WERI-Rb-1 (cell line): ENCODE measurements at regions not wholly inside any gene's neighbourhood (a gene's known extent, or its start where the extent isn't known, plus 50 kb on each side); places are given as distances from the start of the nearest gene placed in this dataset.

Source experiments
- DNase-seq: peaks from one replicate; pipeline ENCODE4 v3.0.0-alpha.2; 2020
- H3K27ac ChIP-seq: fragments of 250-450 bp; sonication (Bioruptor Pico); 2 replicates; pipeline ENCODE4 v1.5.1; 2020; ENCODE audit warnings: mild to moderate bottlenecking, moderate library complexity
- H3K27me3 ChIP-seq: fragments of 250-450 bp; sonication (Bioruptor Pico); 2 replicates; pipeline ENCODE4 v1.5.1; 2021; ENCODE audit warnings: mild to moderate bottlenecking, low read depth, moderate library complexity; ENCODE audit not compliant: insufficient read depth, severe bottlenecking
- H3K36me3 ChIP-seq: fragments of 250-450 bp; sonication (Bioruptor Pico); 2 replicates; pipeline ENCODE4 v1.5.1; 2020; ENCODE audit warnings: mild to moderate bottlenecking, moderate library complexity
- H3K4me3 ChIP-seq: 2 replicates; pipeline ENCODE4 v1.5.1; 2011; ENCODE audit warnings: low read depth, mild to moderate bottlenecking, control low read depth, low read length
- H3K9me3 ChIP-seq: fragments of 250-450 bp; sonication (Bioruptor Pico); 2 replicates; pipeline ENCODE4 v1.5.1; 2021; ENCODE audit warnings: mild to moderate bottlenecking, moderate library complexity; ENCODE audit not compliant: severe bottlenecking
- CTCF ChIP-seq: IDR thresholded peaks from 2 replicates; pipeline ENCODE4 v1.5.1; 2011; ENCODE audit warnings: low read depth, mild to moderate bottlenecking, control low read depth, inconsistent platforms, low read length

- Histone ChIP-seq H3K27me3 (no peaks in the 10 kb centered on the region), H3K36me3 (no peaks in the 10 kb centered on the region), H3K27ac (no peak overlapping the region), H3K9me3 (peaks cover 2% of the 10 kb centered on the region), H3K4me3 (no peak overlapping the region)
- TF ChIP-seq CTCF = no peak
- DNase-seq = no peak
Measured at GRCh38 chr18:28824183-28824574, 647.2 kb upstream of the CDH2 start.

- Histone ChIP-seq H3K4me3 (no peak overlapping the region), H3K9me3 (peaks cover 2% of the 10 kb centered on the region), H3K27me3 (no peaks in the 10 kb centered on the region), H3K36me3 (no peaks in the 10 kb centered on the region), H3K27ac (no peak overlapping the region)
- no peak for DNase-seq
- no peak for TF ChIP-seq CTCF
Measured at GRCh38 chr18:28823506-28824182, 646.7 kb upstream of the CDH2 start.

GRCh38 chr18:28820353-28820752, 643.4 kb upstream of the CDH2 start:
- no peak overlapping the region for H3K27ac ChIP-seq
- H3K9me3 ChIP-seq = peaks cover 2% of the 10 kb centered on the region
- no peak overlapping the region for H3K4me3 ChIP-seq
- H3K27me3 ChIP-seq = no peaks in the 10 kb centered on the region
- no peaks in the 10 kb centered on the region for H3K36me3 ChIP-seq
- no peak for TF ChIP-seq CTCF
- no peak for DNase-seq

- H3K36me3 ChIP-seq = no peaks in the 10 kb centered on the region
- no peaks in the 10 kb centered on the region for H3K27me3 ChIP-seq
- no peak for TF ChIP-seq CTCF
- H3K27ac ChIP-seq = no peak overlapping the region
- no peak overlapping the region for H3K4me3 ChIP-seq
- no peaks in the 10 kb centered on the region for H3K9me3 ChIP-seq
- no peak for DNase-seq
Measured at GRCh38 chr18:28816155-28816554, 639.2 kb upstream of the CDH2 start.

- no peak for DNase-seq
- H3K9me3 ChIP-seq = no peaks in the 10 kb centered on the region
- no peak for TF ChIP-seq CTCF
- no peak overlapping the region for H3K27ac ChIP-seq
- H3K36me3 ChIP-seq = no peaks in the 10 kb centered on the region
- no peaks in the 10 kb centered on the region for H3K27me3 ChIP-seq
- H3K4me3 ChIP-seq = no peak overlapping the region
Measured at GRCh38 chr18:28814365-28814764, 637.4 kb upstream of the CDH2 start.

GRCh38 chr18:28808373-28808772, 631.4 kb upstream of the CDH2 start:
- H3K27ac ChIP-seq = no peak overlapping the region
- DNase-seq = no peak
- no peak for TF ChIP-seq CTCF
- H3K4me3 ChIP-seq = no peak overlapping the region
- H3K9me3 ChIP-seq = no peaks in the 10 kb centered on the region
- H3K27me3 ChIP-seq = no peaks in the 10 kb centered on the region
- no peaks in the 10 kb centered on the region for H3K36me3 ChIP-seq
